Stimulated activated CD4-positive, alpha-beta T cell treated with anti-CD3 and anti-CD28 coated beads, Interleukin-15, amount 100 ng/mL, for 48 hours (primary cell): ENCODE measurements at regions not wholly inside any gene's neighbourhood (a gene's known extent, or its start where the extent isn't known, plus 50 kb on each side); places are given as distances from the start of the nearest gene placed in this dataset.

Source experiments
- DNase-seq, 2 donors: peaks; one replicate each; pipeline ENCODE4 v3.0.0-alpha.2; 2020; ENCODE audit warnings: low read depth in 2 of 2

- no peak for DNase-seq
Measured at GRCh38 chr6:113344969-113345368, 512.2 kb upstream of the MARCKS start.

GRCh38 chr6:113347436-113347835 lies 509.7 kb upstream of the MARCKS start:
- DNase-seq = no peak

- DNase-seq = no peak
Measured at GRCh38 chr6:113350461-113350860, 506.7 kb upstream of the MARCKS start.

GRCh38 chr6:113351173-113351834 lies 505.8 kb upstream of the MARCKS start:
- DNase-seq = no peak

- no peak for DNase-seq
Measured at GRCh38 chr6:113352029-113352801, 504.9 kb upstream of the MARCKS start.

- DNase-seq = no peak
Measured at GRCh38 chr6:113352831-113353230, 504.3 kb upstream of the MARCKS start.

GRCh38 chr6:113353392-113353791 lies 503.8 kb upstream of the MARCKS start:
- no peak for DNase-seq

- no peak for DNase-seq
Measured at GRCh38 chr6:113354204-113354895, 502.8 kb upstream of the MARCKS start.

GRCh38 chr6:113356139-113356538 lies 501.0 kb upstream of the MARCKS start:
- DNase-seq = no peak

GRCh38 chr6:113357041-113357440 lies 500.1 kb upstream of the MARCKS start:
- no peak for DNase-seq

- DNase-seq = no peak
Measured at GRCh38 chr6:113358063-113358583, 499.0 kb upstream of the MARCKS start.

GRCh38 chr6:113359155-113360140 lies 497.7 kb upstream of the MARCKS start:
- no peak for DNase-seq

GRCh38 chr6:113361014-113361645 lies 496.0 kb upstream of the MARCKS start:
- no peak for DNase-seq

GRCh38 chr6:113362301-113363047 lies 494.7 kb upstream of the MARCKS start:
- no peak for DNase-seq

GRCh38 chr6:113363048-113363798 lies 493.9 kb upstream of the MARCKS start:
- no peak for DNase-seq

GRCh38 chr6:113363866-113364265 lies 493.3 kb upstream of the MARCKS start:
- DNase-seq = no peak

- DNase-seq = no peak
Measured at GRCh38 chr6:113364766-113365165, 492.4 kb upstream of the MARCKS start.

- DNase-seq = no peak
Measured at GRCh38 chr6:113365191-113365590, 492.0 kb upstream of the MARCKS start.

GRCh38 chr6:113366505-113366904 lies 490.6 kb upstream of the MARCKS start:
- DNase-seq = no peak
